WTC11 (cell line): ENCODE measurements at regions not wholly inside any gene's neighbourhood (a gene's known extent, or its start where the extent isn't known, plus 50 kb on each side); places are given as distances from the start of the nearest gene placed in this dataset.

Experiments
- ARID4B ChIP-seq: sonication (generic); formaldehyde crosslinking; IDR thresholded peaks from 2 replicates; pipeline ENCODE4 v1.8.0; 2023; ENCODE audit warnings: missing genetic modification reagents, mild to moderate bottlenecking, borderline replicate concordance
- ATF3 ChIP-seq: sonication (generic); formaldehyde crosslinking; conservative IDR thresholded peaks from 2 replicates; pipeline ENCODE4 v1.8.1; 2022; ENCODE audit warnings: mild to moderate bottlenecking, missing genetic modification reagents
- ATF6 ChIP-seq: sonication (generic); formaldehyde crosslinking; IDR thresholded peaks from 2 replicates; pipeline ENCODE4 v1.8.1; 2023; ENCODE audit warnings: mild to moderate bottlenecking, missing genetic modification reagents
- CTCF ChIP-seq: fragments of 200-600 bp; IDR thresholded peaks from 2 replicates; pipeline ENCODE4 v1.8.0; 2022; ENCODE audit warnings: antibody characterized with exemption
- E2F1 ChIP-seq: sonication (generic); formaldehyde crosslinking; IDR thresholded peaks from 2 replicates; pipeline ENCODE4 v1.8.0; 2022; ENCODE audit warnings: mild to moderate bottlenecking, missing genetic modification reagents
- ESRRA ChIP-seq: sonication (generic); formaldehyde crosslinking; IDR thresholded peaks from 2 replicates; pipeline ENCODE4 v1.8.1; 2022; ENCODE audit warnings: mild to moderate bottlenecking, missing genetic modification reagents, borderline replicate concordance
- FOXJ3 ChIP-seq: sonication (generic); formaldehyde crosslinking; IDR thresholded peaks from 2 replicates; pipeline ENCODE4 v1.9.0; 2021; ENCODE audit warnings: missing genetic modification reagents, mild to moderate bottlenecking, borderline replicate concordance
- HMGA2 ChIP-seq: fragments of 250-450 bp; sonication (Bioruptor Pico); IDR thresholded peaks from 2 replicates; pipeline ENCODE4 v1.4.0; 2021; ENCODE audit warnings: mild to moderate bottlenecking, moderate library complexity
- MAX ChIP-seq: sonication (generic); formaldehyde crosslinking; IDR thresholded peaks from 2 replicates; pipeline ENCODE4 v1.8.0; 2022; ENCODE audit warnings: mild to moderate bottlenecking, missing genetic modification reagents
- RELA ChIP-seq: sonication (generic); formaldehyde crosslinking; IDR thresholded peaks from 2 replicates; pipeline ENCODE4 v1.8.1; 2022; ENCODE audit warnings: missing genetic modification reagents, mild to moderate bottlenecking, borderline replicate concordance
- ZBTB21 ChIP-seq: sonication (generic); formaldehyde crosslinking; IDR thresholded peaks from 2 replicates; pipeline ENCODE4 v1.8.1; 2023; ENCODE audit warnings: mild to moderate bottlenecking, missing genetic modification reagents, borderline replicate concordance
- ZNF121 ChIP-seq: sonication (generic); formaldehyde crosslinking; IDR thresholded peaks from 2 replicates; pipeline ENCODE4 v1.8.0; 2023; ENCODE audit warnings: missing genetic modification reagents
- ZNF138 ChIP-seq: sonication (generic); formaldehyde crosslinking; conservative IDR thresholded peaks from 2 replicates; pipeline ENCODE4 v1.8.1; 2022; ENCODE audit warnings: mild to moderate bottlenecking, moderate library complexity, missing genetic modification reagents
- ZNF263 ChIP-seq: sonication (generic); formaldehyde crosslinking; IDR thresholded peaks from 2 replicates; pipeline ENCODE4 v1.8.1; 2022; ENCODE audit warnings: low read depth, mild to moderate bottlenecking, moderate library complexity, missing genetic modification reagents

- TF ChIP-seq FOXJ3 (CRISPR knock-in tag), result no peak
- no peak for TF ChIP-seq MAX (CRISPR knock-in tag)
- no peak for TF ChIP-seq CTCF
- TF ChIP-seq ESRRA (CRISPR knock-in tag), result no peak
- no peak for TF ChIP-seq ZNF138
- no peak for TF ChIP-seq RELA (CRISPR knock-in tag)
- TF ChIP-seq ARID4B, result no peak
- TF ChIP-seq ATF6, result no peak
- TF ChIP-seq ZBTB21 (CRISPR knock-in tag), result no peak
- TF ChIP-seq ZNF121 (CRISPR knock-in tag), result no peak
- TF ChIP-seq HMGA2 (CRISPR knock-in tag), result no peak
- TF ChIP-seq E2F1 (CRISPR knock-in tag), result no peak
- TF ChIP-seq ZNF263 (CRISPR knock-in tag), result no peak
- no peak for TF ChIP-seq ATF3
These were observed 439.9 kb downstream of the GADD45G start for GRCh38 chr9:90044710-90045151.
